ENCODE measurements at regions not wholly inside any gene's neighbourhood (a gene's known extent, or its start where the extent isn't known, plus 50 kb on each side); places are given as distances from the start of the nearest gene placed in this dataset.

GRCh38 chr20:22465622-22466446, 118.5 kb downstream of the FOXA2 start:
- no peak for DNase-seq

- no peak for DNase-seq
Observed at GRCh38 chr20:22464312-22465003, 119.9 kb downstream of the FOXA2 start.

GRCh38 chr20:22462975-22463914, 121.1 kb downstream of the FOXA2 start:
- no peak for DNase-seq

- no peak for DNase-seq
Observed at GRCh38 chr20:22460803-22461202, 123.6 kb downstream of the FOXA2 start.

- no peak for DNase-seq
Observed at GRCh38 chr20:22460231-22460630, 124.1 kb downstream of the FOXA2 start.

GRCh38 chr20:22459754-22460153, 124.6 kb downstream of the FOXA2 start:
- no peak for DNase-seq

- no peak for DNase-seq
Observed at GRCh38 chr20:22456109-22456508, 128.3 kb downstream of the FOXA2 start.

- DNase-seq, result no peak
Observed at GRCh38 chr20:22455259-22455658, 129.1 kb downstream of the FOXA2 start.

GRCh38 chr20:22453244-22454080, 130.9 kb downstream of the FOXA2 start:
- no peak for DNase-seq

GRCh38 chr20:22452442-22453011, 131.8 kb downstream of the FOXA2 start:
- DNase-seq, result no peak

GRCh38 chr20:22450537-22450936, 133.8 kb downstream of the FOXA2 start:
- DNase-seq, result no peak

GRCh38 chr20:22449188-22449973, 135.0 kb downstream of the FOXA2 start:
- no peak for DNase-seq

- DNase-seq, result no peak
Observed at GRCh38 chr20:22447447-22447778, 137.0 kb downstream of the FOXA2 start.

- DNase-seq, result no peak
Observed at GRCh38 chr20:22446613-22447446, 137.5 kb downstream of the FOXA2 start.

- DNase-seq, result no peak
Observed at GRCh38 chr20:22442318-22442717, 142.1 kb downstream of the FOXA2 start.

- no peak for DNase-seq
Observed at GRCh38 chr20:22438926-22439325, 145.4 kb downstream of the FOXA2 start.

GRCh38 chr20:22438346-22438745, 146.0 kb downstream of the FOXA2 start:
- DNase-seq, result no peak

GRCh38 chr20:22437354-22437753, 147.0 kb downstream of the FOXA2 start:
- DNase-seq, result no peak

- DNase-seq, result no peak
Observed at GRCh38 chr20:22431419-22431818, 153.0 kb downstream of the FOXA2 start.

- DNase-seq, result no peak
Observed at GRCh38 chr20:22430746-22431168, 153.6 kb downstream of the FOXA2 start.

All from CD4-positive, alpha-beta T cell treated with Interleukin-10 for 1 hour (primary cell).